Stimulated activated CD4-positive, alpha-beta T cell treated with anti-CD3 and anti-CD28 coated beads, TNF-alpha, amount 100 ng/mL, for 48 hours (primary cell): ENCODE measurements at regions not wholly inside any gene's neighbourhood (a gene's known extent, or its start where the extent isn't known, plus 50 kb on each side); places are given as distances from the start of the nearest gene placed in this dataset.
"Not testable (repeated sequence)": the region's sequence is repeated elsewhere in the genome, so short reads cannot be mapped to it uniquely, and the experiment has no call there.

Source experiments
- DNase-seq, 3 donors: peaks; one replicate each; pipeline ENCODE4 v3.0.0-alpha.2; 2020; ENCODE audit warnings: low read depth in 3 of 3

GRCh38 chr14:71773898-71774481, 158.2 kb upstream of the RGS6 start:
- DNase-seq = no peak

GRCh38 chr14:71776471-71777360, 155.5 kb upstream of the RGS6 start:
- no peak for DNase-seq

- DNase-seq = no peak
Observed at GRCh38 chr14:71780075-71780474, 152.2 kb upstream of the RGS6 start.

- DNase-seq = no peak
Observed at GRCh38 chr14:71780822-71781221, 151.4 kb upstream of the RGS6 start.

- no peak for DNase-seq
Observed at GRCh38 chr14:71783088-71783487, 149.1 kb upstream of the RGS6 start.

- no peak for DNase-seq
Observed at GRCh38 chr14:71783786-71784185, 148.4 kb upstream of the RGS6 start.

GRCh38 chr14:71789005-71789404, 143.2 kb upstream of the RGS6 start:
- no peak for DNase-seq

GRCh38 chr14:71799841-71800240, 132.4 kb upstream of the RGS6 start:
- DNase-seq = no peak

GRCh38 chr14:71800878-71801277, 131.4 kb upstream of the RGS6 start:
- DNase-seq = no peak

GRCh38 chr14:71803539-71804260, 128.5 kb upstream of the RGS6 start:
- no peak for DNase-seq

GRCh38 chr14:71804992-71805391, 127.2 kb upstream of the RGS6 start:
- no peak for DNase-seq

- DNase-seq = not testable (repeated sequence)
Observed at GRCh38 chr14:71807049-71807448, 125.2 kb upstream of the RGS6 start.

- DNase-seq = not testable (repeated sequence)
Observed at GRCh38 chr14:71810800-71811199, 121.4 kb upstream of the RGS6 start.

GRCh38 chr14:71812693-71813092, 119.5 kb upstream of the RGS6 start:
- DNase-seq = no peak

- DNase-seq = no peak
Observed at GRCh38 chr14:71815110-71815509, 117.1 kb upstream of the RGS6 start.

GRCh38 chr14:71824816-71825215, 107.4 kb upstream of the RGS6 start:
- DNase-seq = no peak

- no peak for DNase-seq
Observed at GRCh38 chr14:71833476-71833875, 98.8 kb upstream of the RGS6 start.

GRCh38 chr14:71834284-71835204, 97.7 kb upstream of the RGS6 start:
- no peak for DNase-seq

- DNase-seq = no peak
Observed at GRCh38 chr14:71852181-71852580, 80.0 kb upstream of the RGS6 start.

GRCh38 chr14:71855399-71856036, 76.7 kb upstream of the RGS6 start:
- peak; percentile 17 to 48 (median 43) for DNase-seq
